H9 (cell line): ENCODE measurements at regions not wholly inside any gene's neighbourhood (a gene's known extent, or its start where the extent isn't known, plus 50 kb on each side); places are given as distances from the start of the nearest gene placed in this dataset.

ENCODE experiments used
- DNase-seq: peaks from one replicate; pipeline ENCODE4 v3.0.0-alpha.2; 2017
- H2AFZ ChIP-seq: one replicate; pipeline ENCODE4 v1.6.1; 2013; ENCODE audit warnings: mild to moderate bottlenecking, low read length, control low read depth, moderate library complexity
- H2AK5ac ChIP-seq: 2 replicates; pipeline ENCODE4 v1.6.1; 2013; ENCODE audit warnings: low read length, control low read depth, mixed read lengths; ENCODE audit not compliant: insufficient read length
- H2BK120ac ChIP-seq: one replicate; pipeline ENCODE4 v1.6.1; 2013; ENCODE audit warnings: low read depth, mild to moderate bottlenecking, low read length, control low read depth, inconsistent platforms; ENCODE audit not compliant: poor library complexity, severe bottlenecking
- H2BK12ac ChIP-seq: 2 replicates; pipeline ENCODE4 v1.6.1; 2013; ENCODE audit warnings: low read length, control low read depth, mixed read lengths, low read depth; ENCODE audit not compliant: insufficient read length
- H2BK15ac ChIP-seq: 2 replicates; pipeline ENCODE4 v1.6.1; 2013; ENCODE audit warnings: low read depth, low read length, control low read depth
- H2BK20ac ChIP-seq: one replicate; pipeline ENCODE4 v1.6.1; 2013; ENCODE audit warnings: low read depth, mild to moderate bottlenecking, low read length, control low read depth, inconsistent platforms; ENCODE audit not compliant: poor library complexity, severe bottlenecking
- H2BK5ac ChIP-seq: 2 replicates; pipeline ENCODE4 v1.6.1; 2013; ENCODE audit warnings: low read length, control low read depth, mixed read lengths; ENCODE audit not compliant: insufficient read length
- H3K14ac ChIP-seq: 2 replicates; pipeline ENCODE4 v1.6.1; 2013; ENCODE audit warnings: low read length, control low read depth; ENCODE audit not compliant: insufficient read depth
- H3K18ac ChIP-seq: 2 replicates; pipeline ENCODE4 v1.6.1; 2013; ENCODE audit warnings: low read depth, mild to moderate bottlenecking, mixed read lengths, low read length, control low read depth; ENCODE audit not compliant: insufficient read length
- H3K23ac ChIP-seq: 2 replicates; pipeline ENCODE4 v1.6.1; 2013; ENCODE audit warnings: low read length, control low read depth, mixed read lengths, low read depth; ENCODE audit not compliant: insufficient read length
- H3K23me2 ChIP-seq: 2 replicates; pipeline ENCODE4 v1.6.1; 2013; ENCODE audit warnings: low read depth, mild to moderate bottlenecking, mixed read lengths, low read length, control low read depth; ENCODE audit not compliant: insufficient read length, poor library complexity, severe bottlenecking
- H3K27ac ChIP-seq: 2 replicates; pipeline ENCODE4 v1.5.1; 2013; ENCODE audit warnings: low read length, control low read depth, mixed read lengths, low read depth; ENCODE audit not compliant: insufficient read length
- H3K27me3 ChIP-seq: 2 replicates; pipeline ENCODE4 v1.6.1; 2013; ENCODE audit warnings: low read length, control low read depth, inconsistent platforms; ENCODE audit not compliant: insufficient read depth
- H3K4ac ChIP-seq: 2 replicates; pipeline ENCODE4 v1.6.1; 2013; ENCODE audit warnings: low read depth, mild to moderate bottlenecking, control low read depth, inconsistent platforms, low read length, moderate library complexity
- H3K4me1 ChIP-seq: 2 replicates; pipeline ENCODE4 v1.6.1; 2013; ENCODE audit warnings: low read length, control low read depth, inconsistent platforms; ENCODE audit not compliant: insufficient read depth
- H3K4me2 ChIP-seq: 2 replicates; pipeline ENCODE4 v1.6.1; 2013; ENCODE audit warnings: low read length, control low read depth, mixed read lengths; ENCODE audit not compliant: insufficient read length, insufficient read depth
- H3K56ac ChIP-seq: 2 replicates; pipeline ENCODE4 v1.6.1; 2013; ENCODE audit warnings: low read depth, mild to moderate bottlenecking, mixed read lengths, low read length, control low read depth; ENCODE audit not compliant: insufficient read length
- H3K79me1 ChIP-seq: 2 replicates; pipeline ENCODE4 v1.6.1; 2013; ENCODE audit warnings: low read depth, mild to moderate bottlenecking, moderate library complexity, low read length, control low read depth, inconsistent platforms; ENCODE audit not compliant: insufficient read depth, poor library complexity, severe bottlenecking
- H3K79me2 ChIP-seq: 2 replicates; pipeline ENCODE4 v1.6.1; 2013; ENCODE audit warnings: low read length, control low read depth, inconsistent platforms; ENCODE audit not compliant: insufficient read depth
- H3K9ac ChIP-seq: 2 replicates; pipeline ENCODE4 v1.6.1; 2013; ENCODE audit warnings: low read length, control low read depth, mixed read lengths; ENCODE audit not compliant: insufficient read length; ENCODE audit errors: extremely low read depth
- H3K9me3 ChIP-seq: one replicate; pipeline ENCODE4 v1.6.1; 2013; ENCODE audit warnings: low read depth, low read length, inconsistent platforms; ENCODE audit not compliant: control insufficient read depth
- H3T11ph ChIP-seq: one replicate; pipeline ENCODE4 v1.6.1; 2013; ENCODE audit warnings: mild to moderate bottlenecking, low read length, control low read depth, inconsistent platforms
- H4K20me1 ChIP-seq: one replicate; pipeline ENCODE4 v1.6.1; 2013; ENCODE audit not compliant: control insufficient read depth, insufficient read length, insufficient read depth
- H4K5ac ChIP-seq: 2 replicates; pipeline ENCODE4 v1.6.1; 2013; ENCODE audit warnings: low read depth, mild to moderate bottlenecking, mixed read lengths, low read length, control low read depth; ENCODE audit not compliant: insufficient read length
- H4K8ac ChIP-seq: replicated peaks from 2 replicates; pipeline ENCODE4 v1.6.1; 2013; ENCODE audit warnings: low read length, control low read depth, mixed read lengths, low read depth; ENCODE audit not compliant: insufficient read length
- H4K91ac ChIP-seq: 2 replicates; pipeline ENCODE4 v1.6.1; 2013; ENCODE audit warnings: low read depth, mild to moderate bottlenecking, moderate library complexity, mixed read lengths, low read length, control low read depth; ENCODE audit not compliant: insufficient read length
- H3K27ac Mint-ChIP-seq, 3 experiments: 2 replicates in 2 of 3; 3 replicates in 1 of 3; pipeline ENCODE4 v1.8.0; 2020 to 2021; ENCODE audit warnings: mixed read lengths in 3 of 3, mild to moderate bottlenecking in 1 of 3, moderate library complexity in 1 of 3
- H3K27me3 Mint-ChIP-seq: 2 replicates; pipeline ENCODE4 v1.8.0; 2021; ENCODE audit warnings: low read depth, mild to moderate bottlenecking, moderate library complexity, mixed read lengths
- H3K36me3 Mint-ChIP-seq, 3 experiments: 2 replicates in 2 of 3; 3 replicates in 1 of 3; pipeline ENCODE4 v1.8.0; 2020 to 2021; ENCODE audit warnings: low read depth in 3 of 3, mixed read lengths in 3 of 3; ENCODE audit not compliant: insufficient read depth in 1 of 3
- H3K4me1 Mint-ChIP-seq, 2 experiments: 2 replicates each; pipeline ENCODE4 v1.8.0; 2020; ENCODE audit warnings: mixed read lengths in 2 of 2
- H3K4me3 Mint-ChIP-seq, 2 experiments: 2 replicates in 1 of 2; 3 replicates in 1 of 2; pipeline ENCODE4 v1.8.0; 2020 to 2021; ENCODE audit warnings: mild to moderate bottlenecking in 2 of 2, mixed read lengths in 2 of 2, moderate library complexity in 1 of 2
- H3K9me3 Mint-ChIP-seq, 2 experiments: 2 replicates in 1 of 2; 3 replicates in 1 of 2; pipeline ENCODE4 v1.8.0; 2020; ENCODE audit warnings: mild to moderate bottlenecking in 2 of 2, mixed read lengths in 2 of 2, moderate library complexity in 1 of 2
- WGBS: extraction: QIAGEN DNeasy Blood & Tissue Kit; methylation state at CpG from one replicate; pipeline ENCODE4 v1.1.7; 2013; ENCODE audit warnings: missing lambda C conversion rate, low lambda C conversion rate, mixed read lengths; ENCODE audit not compliant: insufficient read length; ENCODE audit errors: extremely low coverage; 5-methylcytosine and 5-hydroxymethylcytosine counted together
- TF ChIP-seq, protein P1 (sequence below): fragments of 200-600 bp; sonication (generic); conservative IDR thresholded peaks from 3 replicates; pipeline ENCODE4 v1.8.0; 2021; ENCODE audit warnings: antibody characterized with exemption, mild to moderate bottlenecking

DNA sequence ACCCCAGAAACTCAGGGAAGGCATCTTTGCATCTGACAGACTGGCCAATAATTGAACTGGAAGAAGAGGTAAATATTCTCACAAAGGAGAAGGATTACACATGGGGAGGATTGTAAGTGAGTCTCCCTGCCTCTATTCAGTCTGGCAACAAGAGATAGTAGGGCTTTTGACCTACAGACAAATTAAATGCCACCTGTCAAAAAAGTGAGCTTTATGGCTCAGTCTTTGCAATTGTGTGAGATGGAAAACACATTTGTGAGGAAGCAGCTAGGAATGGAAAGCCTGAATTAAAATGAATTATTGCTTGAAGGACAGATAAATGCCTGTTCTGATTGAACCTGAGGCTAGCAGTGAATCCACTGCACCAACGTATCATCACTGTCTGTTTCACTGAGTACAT lies 173.3 kb upstream of the GOLIM4 start:
- Histone ChIP-seq H2BK20ac (no peak overlapping the region), H3K4me1 (peaks cover 5% of the 10 kb centered on the region), H2AK5ac (no peak overlapping the region), H3K27me3 (no peaks in the 10 kb centered on the region), H3T11ph (no peak overlapping the region), H4K20me1 (no peaks in the 10 kb centered on the region), H2BK120ac (no peak overlapping the region), H2BK15ac (no peak overlapping the region), H3K14ac (no peak overlapping the region), H3K79me1 (no peaks in the 10 kb centered on the region), H2BK12ac (no peak overlapping the region), H3K18ac (no peak overlapping the region), H3K9ac (no peak overlapping the region), H3K23ac (no peak overlapping the region), H2AFZ (no peak overlapping the region), H3K9me3 (no peaks in the 10 kb centered on the region), H4K5ac (no peak overlapping the region), H4K8ac (no peak overlapping the region), H3K56ac (no peak overlapping the region), H3K4me2 (no peak overlapping the region), H4K91ac (no peak overlapping the region), H3K79me2 (no peaks in the 10 kb centered on the region), H2BK5ac (no peak overlapping the region), H3K4ac (no peak overlapping the region), H3K23me2 (no peaks in the 10 kb centered on the region), H3K27ac (no peak overlapping the region)
- H3K4me1 Mint-ChIP-seq: peaks cover 16 to 19% of the 10 kb centered on the region in 2 experiments
- H3K4me3 Mint-ChIP-seq: no peak overlapping the region
- H3K9me3 Mint-ChIP-seq: peaks cover 0 to 11% of the 10 kb centered on the region in 2 experiments; a peak in 2 of 5 replicates
- H3K36me3 Mint-ChIP-seq: peaks cover 0 to 10% (median 6%) of the 10 kb centered on the region in 3 experiments; a peak in 5 of 7 replicates
- peaks cover 4% of the 10 kb centered on the region for H3K27me3 Mint-ChIP-seq
- peak overlapping the region in 1 of 3 experiments; percentile 19; a peak in 1 of 7 replicates for H3K27ac Mint-ChIP-seq
- no peak for DNase-seq
- WGBS: no CpG with 5 or more reads among the region's 1 CpG
- TF ChIP-seq, protein P1, sequence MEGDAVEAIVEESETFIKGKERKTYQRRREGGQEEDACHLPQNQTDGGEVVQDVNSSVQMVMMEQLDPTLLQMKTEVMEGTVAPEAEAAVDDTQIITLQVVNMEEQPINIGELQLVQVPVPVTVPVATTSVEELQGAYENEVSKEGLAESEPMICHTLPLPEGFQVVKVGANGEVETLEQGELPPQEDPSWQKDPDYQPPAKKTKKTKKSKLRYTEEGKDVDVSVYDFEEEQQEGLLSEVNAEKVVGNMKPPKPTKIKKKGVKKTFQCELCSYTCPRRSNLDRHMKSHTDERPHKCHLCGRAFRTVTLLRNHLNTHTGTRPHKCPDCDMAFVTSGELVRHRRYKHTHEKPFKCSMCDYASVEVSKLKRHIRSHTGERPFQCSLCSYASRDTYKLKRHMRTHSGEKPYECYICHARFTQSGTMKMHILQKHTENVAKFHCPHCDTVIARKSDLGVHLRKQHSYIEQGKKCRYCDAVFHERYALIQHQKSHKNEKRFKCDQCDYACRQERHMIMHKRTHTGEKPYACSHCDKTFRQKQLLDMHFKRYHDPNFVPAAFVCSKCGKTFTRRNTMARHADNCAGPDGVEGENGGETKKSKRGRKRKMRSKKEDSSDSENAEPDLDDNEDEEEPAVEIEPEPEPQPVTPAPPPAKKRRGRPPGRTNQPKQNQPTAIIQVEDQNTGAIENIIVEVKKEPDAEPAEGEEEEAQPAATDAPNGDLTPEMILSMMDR: no peak
